SK-N-SH (cell line): ENCODE measurements at regions not wholly inside any gene's neighbourhood (a gene's known extent, or its start where the extent isn't known, plus 50 kb on each side); places are given as distances from the start of the nearest gene placed in this dataset.

ENCODE experiments used
- CTCF ChIA-PET: fragments of 300-600, 350-600 bp; formaldehyde crosslinking; extraction: SDS; loops from one replicate; lab custom pipeline; 2021; lab: Yijun Ruan, JAX
- POLR2A ChIA-PET: fragments of 350-600 bp; sonication (Branson Sonifier 250); formaldehyde crosslinking; extraction: SDS; loops from one replicate; lab custom pipeline; 2020; ENCODE audit warnings: antibody characterized with exemption, inconsistent platforms; lab: Yijun Ruan, JAX
- DNase-seq: peaks from one replicate; pipeline ENCODE4 v3.0.0; 2012
- H2AFZ ChIP-seq: fragments of 200-600 bp; sonication (generic); 2 replicates; pipeline ENCODE4 v1.8.1; 2016; ENCODE audit warnings: antibody characterized with exemption, mild to moderate bottlenecking, low read depth
- H3F3A ChIP-seq: fragments of 200-600 bp; sonication (generic); replicated peaks from 2 replicates; pipeline ENCODE3; 2016; ENCODE audit warnings: antibody characterized with exemption, mild to moderate bottlenecking; ENCODE audit not compliant: insufficient read depth
- H3K27ac ChIP-seq, 2 experiments: fragments of 200-500 bp in 1 of 2; fragments of 200-600 bp in 1 of 2; sonication (Bioruptor generic) in 1 of 2; sonication (generic), shearing (Covaris generic) in 1 of 2; 2 replicates each; pipeline versions ENCODE4 v1.5.1 to v1.6.1; 2014 to 2016; ENCODE audit warnings: low read depth in 2 of 2, inconsistent platforms in 1 of 2, low read length in 1 of 2, mild to moderate bottlenecking in 1 of 2, mixed read lengths in 1 of 2
- H3K27me3 ChIP-seq: fragments of 200-600 bp; sonication (generic), shearing (Covaris generic); 2 replicates; pipeline ENCODE4 v1.6.1; 2016; ENCODE audit warnings: mixed run types; ENCODE audit not compliant: insufficient read depth
- H3K36me3 ChIP-seq, 2 experiments: fragments of 200-500 bp in 1 of 2; fragments of 200-600 bp in 1 of 2; sonication (Bioruptor generic) in 1 of 2; sonication (generic) in 1 of 2; replicated peaks in 1 of 2; 2 replicates each; pipeline versions ENCODE3 to v1.5.1; 2014 to 2016; ENCODE audit warnings: low read length in 1 of 2, mild to moderate bottlenecking in 1 of 2; ENCODE audit not compliant: insufficient read depth in 2 of 2, control insufficient read depth in 1 of 2
- H3K4me1 ChIP-seq, 2 experiments: fragments of 200-500 bp in 1 of 2; fragments of 200-600 bp in 1 of 2; sonication (Bioruptor generic) in 1 of 2; sonication (generic), shearing (Covaris generic) in 1 of 2; 2 replicates each; pipeline versions ENCODE4 v1.5.1 to v1.6.1; 2014 to 2016; ENCODE audit warnings: low read depth in 1 of 2, low read length in 1 of 2, mixed run types in 1 of 2; ENCODE audit not compliant: insufficient read depth in 2 of 2, control insufficient read depth in 1 of 2
- H3K4me2 ChIP-seq: fragments of 200-600 bp; sonication (generic), shearing (Covaris generic); 2 replicates; pipeline ENCODE4 v1.6.1; 2017; ENCODE audit warnings: mixed run types
- H3K4me3 ChIP-seq, 2 experiments: fragments of 200-500 bp in 1 of 2; fragments of 200-600 bp in 1 of 2; sonication (Bioruptor generic) in 1 of 2; sonication (generic), shearing (Covaris generic) in 1 of 2; 2 replicates each; pipeline versions ENCODE4 v1.5.1 to v1.8.1; 2014 to 2016; ENCODE audit warnings: low read depth in 2 of 2, inconsistent platforms in 1 of 2, low read length in 1 of 2, mild to moderate bottlenecking in 1 of 2, mixed read lengths in 1 of 2, moderate library complexity in 1 of 2
- H3K79me2 ChIP-seq: fragments of 200-600 bp; sonication (generic); 2 replicates; pipeline ENCODE4 v1.8.1; 2017; ENCODE audit warnings: mild to moderate bottlenecking; ENCODE audit not compliant: insufficient read depth
- H3K9ac ChIP-seq: fragments of 200-600 bp; sonication (generic); 2 replicates; pipeline ENCODE4 v1.6.1; 2017; ENCODE audit warnings: mixed run types
- H3K9me2 ChIP-seq: fragments of 200-600 bp; sonication (generic); 2 replicates; pipeline ENCODE4 v1.6.1; 2017; ENCODE audit warnings: mixed run types
- H3K9me3 ChIP-seq: fragments of 200-600 bp; sonication (generic); 2 replicates; pipeline ENCODE4 v1.6.1; 2017; ENCODE audit warnings: mixed run types, mild to moderate bottlenecking, moderate library complexity
- H4K20me1 ChIP-seq: fragments of 200-600 bp; sonication (generic); 2 replicates; pipeline ENCODE4 v1.6.1; 2017; ENCODE audit warnings: mild to moderate bottlenecking, mixed run types; ENCODE audit not compliant: insufficient read depth
- EZH2phosphoT487 ChIP-seq: fragments of 200-600 bp; sonication (generic); IDR thresholded peaks from 2 replicates; pipeline ENCODE4 v1.6.1; 2017; ENCODE audit warnings: low read depth, mixed run types, mild to moderate bottlenecking, antibody characterized with exemption, moderate library complexity, borderline replicate concordance
- FOSL2 ChIP-seq: IDR thresholded peaks from 2 replicates; pipeline ENCODE4 v1.4.0; 2012; ENCODE audit warnings: low read depth, mild to moderate bottlenecking, moderate library complexity, borderline replicate concordance
- FOXM1 ChIP-seq: IDR thresholded peaks from 2 replicates; pipeline ENCODE4 v1.4.0; 2012; ENCODE audit warnings: low read depth, mild to moderate bottlenecking
- MEF2A ChIP-seq: IDR thresholded peaks from 2 replicates; pipeline ENCODE4 v1.4.0; 2012; ENCODE audit warnings: low read depth, borderline replicate concordance
- RAD21 ChIP-seq: IDR thresholded peaks from 2 replicates; pipeline ENCODE4 v1.6.1; 2012; ENCODE audit warnings: mild to moderate bottlenecking, low read length
- RCOR1 ChIP-seq: fragments of 150-350 bp; IDR thresholded peaks from 2 replicates; pipeline ENCODE4 v1.6.1; 2017; ENCODE audit warnings: antibody characterized with exemption, low read length
- RXRA ChIP-seq: IDR thresholded peaks from 2 replicates; pipeline ENCODE4 v1.4.0; 2012; ENCODE audit warnings: low read depth, mild to moderate bottlenecking, borderline replicate concordance
- TEAD4 ChIP-seq: IDR thresholded peaks from 2 replicates; pipeline ENCODE4 v1.4.0; 2012; ENCODE audit warnings: mild to moderate bottlenecking, borderline replicate concordance; ENCODE audit not compliant: insufficient read depth
- WGBS: methylation state at CpG from one replicate; pipeline ENCODE4 v1.1.6; 2017; ENCODE audit warnings: low lambda C conversion rate; 5-methylcytosine and 5-hydroxymethylcytosine counted together
- TF ChIP-seq, protein P1 (sequence below): fragments of 200-600 bp; sonication (generic); IDR thresholded peaks from 2 replicates; pipeline ENCODE4 v1.6.1; 2017; ENCODE audit warnings: antibody characterized with exemption, mild to moderate bottlenecking, moderate library complexity
- TF ChIP-seq, protein P2 (sequence below): fragments of 150-350 bp; IDR thresholded peaks from 2 replicates; pipeline ENCODE4 v1.6.1; 2017; ENCODE audit warnings: antibody characterized with exemption, low read length, low read depth, borderline replicate concordance

DNA sequence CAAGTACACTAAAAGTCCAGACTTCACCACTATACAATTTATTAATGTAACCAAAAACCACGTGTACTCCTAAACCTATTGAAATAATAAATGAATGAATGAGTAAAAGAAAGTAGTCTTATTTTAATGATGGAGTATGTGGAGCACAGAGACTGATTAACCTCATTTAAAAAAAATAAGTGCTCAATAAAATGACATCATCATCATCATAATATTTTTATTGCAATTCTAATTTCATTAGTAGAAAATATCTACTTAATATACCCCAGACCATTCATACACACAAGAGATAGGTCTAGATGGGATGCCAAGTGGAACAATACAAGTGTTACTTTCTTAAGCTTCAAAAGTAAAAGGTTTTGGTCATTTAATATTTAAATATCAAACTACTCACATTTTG is 133.1 kb downstream of the ASB9 start:
- ChIA-PET POLR2A (no interaction called here), CTCF (interaction anchor here (1.5 kb wide), 1 partner anchor 11 kb away, joined by 3 read pairs; no protein-coding TSS in a partner anchor)
- Histone ChIP-seq H3K4me1 (no peaks in the 10 kb centered on the region), H3K27me3 (no peaks in the 10 kb centered on the region), H4K20me1 (no peaks in the 10 kb centered on the region), H3K9me3 (no peaks in the 10 kb centered on the region), H3F3A (no peaks in the 10 kb centered on the region), H3K9me2 (no peaks in the 10 kb centered on the region), H3K79me2 (no peaks in the 10 kb centered on the region), H3K9ac (no peak overlapping the region), H3K4me3 (no peak overlapping the region), H3K4me2 (no peak overlapping the region), H2AFZ (no peak overlapping the region), H3K36me3 (no peaks in the 10 kb centered on the region), H3K27ac (no peak overlapping the region)
- 0% methylated on average over 1 of the region's 1 CpG for WGBS
- TF ChIP-seq RAD21 (no peak), EZH2phosphoT487 (no peak), FOXM1 (no peak), MEF2A (no peak)
- DNase-seq: no peak

DNA sequence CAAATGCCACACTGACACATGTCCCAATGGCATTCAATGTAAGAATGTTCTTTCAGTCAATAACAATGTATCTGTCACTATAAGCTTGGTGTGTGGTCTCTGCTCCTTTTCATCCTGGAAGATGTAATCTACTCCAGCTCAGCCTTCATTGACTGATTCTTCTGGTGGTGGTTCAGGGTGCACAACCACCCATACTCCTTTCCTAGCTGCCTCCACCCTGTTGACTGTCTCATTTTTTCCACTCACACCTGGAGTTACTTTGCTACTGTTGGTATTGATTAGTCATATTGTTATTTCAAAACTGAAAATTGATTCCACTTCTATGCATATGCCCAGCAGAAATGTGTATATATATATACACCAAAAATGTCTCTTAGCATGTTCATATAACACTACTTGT is 140.5 kb downstream of the ASB9 start:
- ChIA-PET CTCF (interaction anchor here (2.7 kb wide), 1 partner anchor 14 kb away, joined by 14 read pairs; no protein-coding TSS in a partner anchor), POLR2A (no interaction called here)
- TF ChIP-seq, protein P1, sequence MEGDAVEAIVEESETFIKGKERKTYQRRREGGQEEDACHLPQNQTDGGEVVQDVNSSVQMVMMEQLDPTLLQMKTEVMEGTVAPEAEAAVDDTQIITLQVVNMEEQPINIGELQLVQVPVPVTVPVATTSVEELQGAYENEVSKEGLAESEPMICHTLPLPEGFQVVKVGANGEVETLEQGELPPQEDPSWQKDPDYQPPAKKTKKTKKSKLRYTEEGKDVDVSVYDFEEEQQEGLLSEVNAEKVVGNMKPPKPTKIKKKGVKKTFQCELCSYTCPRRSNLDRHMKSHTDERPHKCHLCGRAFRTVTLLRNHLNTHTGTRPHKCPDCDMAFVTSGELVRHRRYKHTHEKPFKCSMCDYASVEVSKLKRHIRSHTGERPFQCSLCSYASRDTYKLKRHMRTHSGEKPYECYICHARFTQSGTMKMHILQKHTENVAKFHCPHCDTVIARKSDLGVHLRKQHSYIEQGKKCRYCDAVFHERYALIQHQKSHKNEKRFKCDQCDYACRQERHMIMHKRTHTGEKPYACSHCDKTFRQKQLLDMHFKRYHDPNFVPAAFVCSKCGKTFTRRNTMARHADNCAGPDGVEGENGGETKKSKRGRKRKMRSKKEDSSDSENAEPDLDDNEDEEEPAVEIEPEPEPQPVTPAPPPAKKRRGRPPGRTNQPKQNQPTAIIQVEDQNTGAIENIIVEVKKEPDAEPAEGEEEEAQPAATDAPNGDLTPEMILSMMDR: no peak
- TF ChIP-seq FOSL2 (no peak), RXRA (no peak)
- Histone ChIP-seq H3K4me1 (no peaks in the 10 kb centered on the region), H3K4me3 (no peak overlapping the region), H3K27ac (no peak overlapping the region), H3K9me3 (no peaks in the 10 kb centered on the region), H3K4me2 (no peak overlapping the region), H3K9me2 (no peaks in the 10 kb centered on the region), H3F3A (no peaks in the 10 kb centered on the region), H4K20me1 (no peaks in the 10 kb centered on the region), H3K36me3 (no peaks in the 10 kb centered on the region), H3K9ac (no peak overlapping the region), H2AFZ (no peak overlapping the region), H3K27me3 (no peaks in the 10 kb centered on the region), H3K79me2 (no peaks in the 10 kb centered on the region)
- DNase-seq: no peak

DNA sequence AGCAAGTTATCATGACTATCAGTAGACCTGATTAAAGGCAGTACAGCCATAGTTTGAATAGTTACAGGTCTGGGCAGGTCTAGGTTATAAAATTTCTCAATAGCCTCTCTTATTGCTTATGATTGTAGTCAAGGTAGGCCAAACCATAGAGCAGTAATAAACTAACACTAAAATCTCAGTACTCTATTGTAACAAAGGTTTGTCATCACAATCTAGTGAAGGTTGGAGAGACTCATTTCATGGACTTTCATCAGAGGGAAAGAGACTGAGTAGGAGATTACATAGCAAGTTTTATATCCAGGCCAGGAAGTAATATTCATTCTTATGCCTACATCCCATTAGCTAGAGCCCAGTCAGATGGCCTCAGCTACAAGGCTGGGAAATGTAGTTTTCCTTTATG is 141.0 kb downstream of the ASB9 start:
- POLR2A ChIA-PET: no interaction called here
- Histone ChIP-seq H3K4me1 (no peaks in the 10 kb centered on the region), H3K9me2 (no peaks in the 10 kb centered on the region), H2AFZ (no peak overlapping the region), H3K9me3 (no peaks in the 10 kb centered on the region), H3K9ac (no peak overlapping the region), H3K79me2 (no peaks in the 10 kb centered on the region), H4K20me1 (no peaks in the 10 kb centered on the region), H3K4me2 (no peak overlapping the region), H3K27ac (no peak overlapping the region), H3F3A (no peaks in the 10 kb centered on the region), H3K36me3 (no peaks in the 10 kb centered on the region), H3K4me3 (no peak overlapping the region), H3K27me3 (no peaks in the 10 kb centered on the region)
- CTCF ChIA-PET: interaction anchor here (2.7 kb wide), 1 partner anchor 15 kb away, joined by 14 read pairs; no protein-coding TSS in a partner anchor
- DNase-seq: no peak
- TF ChIP-seq, protein P2, sequence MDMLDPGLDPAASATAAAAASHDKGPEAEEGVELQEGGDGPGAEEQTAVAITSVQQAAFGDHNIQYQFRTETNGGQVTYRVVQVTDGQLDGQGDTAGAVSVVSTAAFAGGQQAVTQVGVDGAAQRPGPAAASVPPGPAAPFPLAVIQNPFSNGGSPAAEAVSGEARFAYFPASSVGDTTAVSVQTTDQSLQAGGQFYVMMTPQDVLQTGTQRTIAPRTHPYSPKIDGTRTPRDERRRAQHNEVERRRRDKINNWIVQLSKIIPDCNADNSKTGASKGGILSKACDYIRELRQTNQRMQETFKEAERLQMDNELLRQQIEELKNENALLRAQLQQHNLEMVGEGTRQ: no peak
- TF ChIP-seq MEF2A (no peak), RCOR1 (no peak), FOXM1 (no peak), TEAD4 (no peak), RAD21 (no peak)
